Kidney epithelial cell (primary cell): ENCODE measurements at regions not wholly inside any gene's neighbourhood (a gene's known extent, or its start where the extent isn't known, plus 50 kb on each side); places are given as distances from the start of the nearest gene placed in this dataset.

Source experiments
- DNase-seq: peaks from one replicate; pipeline ENCODE4 v3.0.0-alpha.2; 2010; ENCODE audit warnings: low read depth
- H3K27me3 ChIP-seq: 2 replicates; pipeline ENCODE4 v1.6.0; 2011; ENCODE audit warnings: low read length; ENCODE audit not compliant: control insufficient read depth, insufficient read depth
- H3K36me3 ChIP-seq: 2 replicates; pipeline ENCODE4 v1.5.1; 2011; ENCODE audit warnings: low read length; ENCODE audit not compliant: control insufficient read depth, insufficient read depth
- H3K4me3 ChIP-seq: 2 replicates; pipeline ENCODE4 v1.5.1; 2011; ENCODE audit warnings: low read depth, mild to moderate bottlenecking, control low read depth, low read length
- CTCF ChIP-seq: IDR thresholded peaks from 2 replicates; pipeline ENCODE4 v1.5.1; 2011; ENCODE audit warnings: mild to moderate bottlenecking, moderate library complexity, low read length, control low read depth, inconsistent platforms; ENCODE audit not compliant: insufficient read depth, poor library complexity, severe bottlenecking

- Histone ChIP-seq H3K36me3 (no peaks in the 10 kb centered on the region), H3K27me3 (no peaks in the 10 kb centered on the region), H3K4me3 (no peak overlapping the region)
- no peak for TF ChIP-seq CTCF
- DNase-seq = no peak
Observed at GRCh38 chr2:78476619-78477229, 548.8 kb upstream of the REG3G start.

DNA sequence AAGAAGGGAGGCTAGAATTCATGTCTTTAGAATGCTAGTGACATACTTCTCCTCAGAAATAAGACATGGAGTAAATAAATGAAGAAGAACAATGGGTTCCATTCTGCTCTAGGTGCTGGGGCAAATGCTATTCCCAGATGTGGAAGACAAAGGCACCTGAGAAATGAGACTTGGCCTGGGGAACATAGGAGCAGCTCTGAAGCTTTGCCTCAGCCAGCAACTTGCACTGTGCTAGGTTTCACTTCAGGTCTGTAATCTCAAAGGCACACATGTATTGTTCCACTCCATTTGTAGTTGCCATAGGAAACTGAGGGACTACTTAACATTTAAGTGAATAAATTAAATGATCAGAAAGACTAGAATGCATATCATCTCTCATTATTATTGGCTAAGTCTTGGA, 538.9 kb upstream of the REG3G start:
- H3K4me3 ChIP-seq = no peak overlapping the region
- no peak for TF ChIP-seq CTCF
- H3K36me3 ChIP-seq = no peaks in the 10 kb centered on the region
- no peaks in the 10 kb centered on the region for H3K27me3 ChIP-seq
- DNase-seq = no peak

- TF ChIP-seq CTCF = no peak
- H3K36me3 ChIP-seq = no peaks in the 10 kb centered on the region
- DNase-seq = no peak
- no peak overlapping the region for H3K4me3 ChIP-seq
- H3K27me3 ChIP-seq = no peaks in the 10 kb centered on the region
Observed at GRCh38 chr2:78498125-78498524, 527.4 kb upstream of the REG3G start.

GRCh38 chr2:78506301-78506700, 519.2 kb upstream of the REG3G start:
- no peak overlapping the region for H3K4me3 ChIP-seq
- no peaks in the 10 kb centered on the region for H3K36me3 ChIP-seq
- no peak for DNase-seq
- no peak for TF ChIP-seq CTCF
- no peaks in the 10 kb centered on the region for H3K27me3 ChIP-seq

DNA sequence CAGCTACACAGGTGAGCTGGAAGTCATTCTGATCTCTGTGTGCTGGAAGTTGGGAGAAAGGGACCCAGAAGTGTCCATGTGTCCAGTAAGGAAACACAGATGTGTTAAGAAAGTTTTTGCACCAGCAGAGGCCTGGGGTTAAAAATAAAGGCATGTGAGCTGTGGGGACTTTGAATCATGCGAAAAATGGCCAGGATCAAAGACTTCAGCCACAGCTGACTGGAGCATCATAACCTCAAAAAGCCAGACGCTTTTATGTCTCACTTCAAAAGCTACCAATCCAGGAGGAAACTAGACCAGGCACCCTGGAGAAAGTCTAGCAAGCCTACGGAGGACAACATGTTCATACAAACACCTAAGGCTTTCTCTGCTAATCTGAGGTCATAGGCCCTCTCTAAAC, 503.6 kb upstream of the REG3G start:
- no peaks in the 10 kb centered on the region for H3K27me3 ChIP-seq
- H3K36me3 ChIP-seq = no peaks in the 10 kb centered on the region
- DNase-seq = no peak
- H3K4me3 ChIP-seq = no peak overlapping the region
- no peak for TF ChIP-seq CTCF

GRCh38 chr2:78532762-78533379, 492.6 kb upstream of the REG3G start:
- no peak for TF ChIP-seq CTCF
- DNase-seq = no peak
- no peaks in the 10 kb centered on the region for H3K27me3 ChIP-seq
- no peaks in the 10 kb centered on the region for H3K36me3 ChIP-seq
- H3K4me3 ChIP-seq = no peak overlapping the region
